Gastrocnemius medialis (tissue), 4 donors: ENCODE measurements at regions not wholly inside any gene's neighbourhood (a gene's known extent, or its start where the extent isn't known, plus 50 kb on each side); places are given as distances from the start of the nearest gene placed in this dataset.

Experiments used
- ATAC-seq, 2 donors: fragments of 150-250 bp; one replicate each; pipeline ENCODE4 v1.9.1; 2016
- DNase-seq, 2 donors: peaks; one replicate each; pipeline ENCODE4 v3.0.0-alpha.2; 2019
- H3K27ac ChIP-seq, 4 donors: fragments of 200-600 bp; sonication (generic); 1 replicate in 1 of 4; 2 replicates in 3 of 4; pipeline ENCODE4 v1.5.1; 2016 to 2018; ENCODE audit warnings: mild to moderate bottlenecking in 2 of 4, moderate library complexity in 1 of 4
- H3K27me3 ChIP-seq, 3 donors: fragments of 200-600 bp; sonication (generic) in 2 of 3; 1 replicate in 1 of 3; 2 replicates in 2 of 3; pipeline versions ENCODE4 v1.5.1 to v1.6.0; 2016 to 2019; ENCODE audit warnings: mild to moderate bottlenecking in 1 of 3, moderate library complexity in 1 of 3
- H3K36me3 ChIP-seq, 2 donors: fragments of 200-600 bp; sonication (generic) in 1 of 2; one replicate each; pipeline ENCODE4 v1.5.1; 2017 to 2018
- H3K4me1 ChIP-seq, 2 donors: fragments of 200-600 bp; sonication (generic) in 1 of 2; one replicate each; pipeline ENCODE4 v1.5.1; 2016 to 2017; ENCODE audit warnings: mild to moderate bottlenecking in 2 of 2
- H3K4me3 ChIP-seq, 4 donors: fragments of 200-600 bp; sonication (generic) in 3 of 4; 1 replicate in 1 of 4; 2 replicates in 3 of 4; pipeline ENCODE4 v1.5.1; 2016 to 2019; ENCODE audit warnings: mild to moderate bottlenecking in 2 of 4
- H3K9me3 ChIP-seq, 3 donors: fragments of 200-600 bp; sonication (generic) in 2 of 3; 1 replicate in 1 of 3; 2 replicates in 2 of 3; pipeline ENCODE4 v1.5.1; 2016 to 2019
- POLR2A ChIP-seq, 2 donors: fragments of 450-650 bp; IDR thresholded peaks; one replicate each; pipeline ENCODE4 v1.6.1; 2017; ENCODE audit warnings: antibody characterized with exemption in 2 of 2, mild to moderate bottlenecking in 2 of 2, moderate library complexity in 2 of 2
- in situ Hi-C, 4 donors: fragments of 200-750 bp; cut with MboI; loops; one replicate each; pipeline versions ENCODE4 v1.15.0 to v1.8.0; 2017; ENCODE audit warnings: low sequenced_read_pairs in 4 of 4
- intact Hi-C: fragments of 100-400 bp; cut with DNase I; formaldehyde crosslinking; loops from one replicate; pipeline ENCODE4 v1.15.1; 2023; ENCODE audit warnings: low total_unique reads
- TF ChIP-seq, protein P1 (sequence below), 5 experiments: fragments of 450-650 bp in 3 of 5; fragments of 200-600 bp in 2 of 5; sonication (generic) in 2 of 5; IDR thresholded peaks in 4 of 5; conservative IDR thresholded peaks in 1 of 5; 1 replicate in 4 of 5; 2 replicates in 1 of 5; pipeline ENCODE4 v1.5.1; 2016 to 2019; ENCODE audit warnings: antibody characterized with exemption in 5 of 5, mild to moderate bottlenecking in 3 of 5, moderate library complexity in 3 of 5

DNA sequence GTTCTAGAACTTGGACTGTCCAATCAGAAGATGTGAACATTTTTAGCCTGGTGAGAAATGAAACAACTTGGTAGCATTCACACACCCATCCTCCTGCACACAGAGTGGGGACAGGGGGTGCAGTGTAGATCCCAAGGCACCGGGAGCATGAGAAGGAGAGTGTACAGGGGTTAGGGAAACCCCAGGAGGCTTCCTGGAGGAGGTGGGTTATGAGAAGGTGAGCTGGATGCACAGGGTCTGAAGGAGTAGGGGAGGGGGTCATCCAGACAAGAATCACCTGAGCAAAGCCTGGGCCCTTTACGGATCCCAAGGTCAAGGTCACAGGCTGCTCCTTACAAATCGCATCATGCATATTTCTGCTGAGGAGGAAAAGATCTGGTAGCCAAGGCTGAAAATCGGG lies 117.5 kb upstream of the TMPRSS2 start:
- Histone ChIP-seq H3K27ac (no peak overlapping the region), H3K9me3 (no peaks in the 10 kb centered on the region), H3K4me1 (no peaks in the 10 kb centered on the region), H3K36me3 (no peaks in the 10 kb centered on the region), H3K27me3 (peaks cover 0 to 10% (median 3%) of the 10 kb centered on the region in 3 donors), H3K4me3 (no peak overlapping the region)
- ATAC-seq = no peak
- intact Hi-C loops (no loop called here), in situ Hi-C loops (no loop called here)
- TF ChIP-seq POLR2A (IDR thresholded peaks at IDR 0.05) = no peak
- TF ChIP-seq, protein P1, sequence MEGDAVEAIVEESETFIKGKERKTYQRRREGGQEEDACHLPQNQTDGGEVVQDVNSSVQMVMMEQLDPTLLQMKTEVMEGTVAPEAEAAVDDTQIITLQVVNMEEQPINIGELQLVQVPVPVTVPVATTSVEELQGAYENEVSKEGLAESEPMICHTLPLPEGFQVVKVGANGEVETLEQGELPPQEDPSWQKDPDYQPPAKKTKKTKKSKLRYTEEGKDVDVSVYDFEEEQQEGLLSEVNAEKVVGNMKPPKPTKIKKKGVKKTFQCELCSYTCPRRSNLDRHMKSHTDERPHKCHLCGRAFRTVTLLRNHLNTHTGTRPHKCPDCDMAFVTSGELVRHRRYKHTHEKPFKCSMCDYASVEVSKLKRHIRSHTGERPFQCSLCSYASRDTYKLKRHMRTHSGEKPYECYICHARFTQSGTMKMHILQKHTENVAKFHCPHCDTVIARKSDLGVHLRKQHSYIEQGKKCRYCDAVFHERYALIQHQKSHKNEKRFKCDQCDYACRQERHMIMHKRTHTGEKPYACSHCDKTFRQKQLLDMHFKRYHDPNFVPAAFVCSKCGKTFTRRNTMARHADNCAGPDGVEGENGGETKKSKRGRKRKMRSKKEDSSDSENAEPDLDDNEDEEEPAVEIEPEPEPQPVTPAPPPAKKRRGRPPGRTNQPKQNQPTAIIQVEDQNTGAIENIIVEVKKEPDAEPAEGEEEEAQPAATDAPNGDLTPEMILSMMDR (IDR thresholded peaks at IDR 0.05 in 4 of 5, conservative IDR thresholded peaks at IDR 0.05 in 1 of 5) = no peak
- DNase-seq = no peak

DNA sequence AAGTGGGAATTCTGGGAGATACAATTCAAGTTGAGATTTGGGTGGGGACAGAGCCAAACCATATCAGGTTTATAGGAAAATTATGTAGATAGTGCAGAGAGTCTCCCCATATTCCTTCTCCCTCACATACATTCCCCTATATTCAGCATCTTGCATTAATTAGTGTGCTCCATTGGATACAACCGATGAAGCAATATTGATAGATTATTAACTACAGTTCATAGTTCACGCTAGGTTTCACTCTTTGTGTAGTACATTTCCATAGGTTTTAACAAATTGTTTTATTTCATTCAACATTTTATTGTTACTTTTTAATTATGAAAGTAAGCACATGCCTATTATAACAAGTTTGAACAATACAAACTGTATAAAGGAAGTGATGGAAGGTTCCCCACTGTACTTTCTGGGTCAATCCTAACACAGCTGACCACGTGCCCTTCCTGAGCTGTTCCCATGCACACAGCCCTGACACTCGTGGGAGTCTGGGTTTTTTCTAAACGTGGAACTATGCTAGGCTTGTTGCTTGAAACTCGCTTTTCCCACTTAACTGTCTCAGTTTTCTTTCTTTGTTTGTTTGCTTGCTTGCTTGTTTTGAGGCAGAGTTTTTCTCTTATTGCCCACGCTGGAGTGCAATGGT lies 116.8 kb upstream of the TMPRSS2 start:
- TF ChIP-seq POLR2A (IDR thresholded peaks at IDR 0.05) = no peak
- TF ChIP-seq, protein P1 (IDR thresholded peaks at IDR 0.05 in 4 of 5, conservative IDR thresholded peaks at IDR 0.05 in 1 of 5) = no peak
- H3K9me3 ChIP-seq = no peaks in the 10 kb centered on the region
- no peak for ATAC-seq
- DNase-seq = no peak
- H3K27me3 ChIP-seq = peaks cover 0 to 10% (median 4%) of the 10 kb centered on the region in 3 donors
- H3K27ac ChIP-seq = no peak overlapping the region
- H3K4me1 ChIP-seq = no peaks in the 10 kb centered on the region
- intact Hi-C loops = no loop called here
- in situ Hi-C loops = loop anchor here in 1 of 4 donors (25.0 kb wide), 1 partner anchor 488 kb away; no protein-coding TSS in a partner anchor
- no peaks in the 10 kb centered on the region for H3K36me3 ChIP-seq
- H3K4me3 ChIP-seq = no peak overlapping the region

DNA sequence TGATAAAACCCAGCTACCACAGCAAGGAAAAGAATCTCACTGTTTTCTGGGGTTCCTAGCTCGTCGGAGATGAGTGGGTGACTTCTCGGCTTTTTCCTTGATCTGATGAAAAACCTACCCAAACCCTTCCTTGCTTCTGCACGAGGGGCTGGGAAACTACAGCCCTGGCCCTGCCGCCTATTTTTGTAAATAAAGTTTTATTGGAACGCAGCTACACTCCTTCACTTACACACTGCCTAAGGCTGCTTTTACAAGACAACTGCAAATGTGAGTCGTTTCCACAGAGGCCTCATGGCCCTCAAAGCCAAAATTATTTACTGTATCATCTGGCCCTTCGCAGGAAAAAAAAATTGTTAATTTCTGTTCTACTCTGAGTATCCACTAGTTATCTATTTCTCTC lies 116.0 kb upstream of the TMPRSS2 start:
- Histone ChIP-seq H3K27me3 (peaks cover 0 to 10% (median 4%) of the 10 kb centered on the region in 3 donors), H3K9me3 (no peaks in the 10 kb centered on the region), H3K4me3 (no peak overlapping the region), H3K27ac (no peak overlapping the region), H3K4me1 (no peaks in the 10 kb centered on the region), H3K36me3 (no peaks in the 10 kb centered on the region)
- no peak for ATAC-seq
- no peak for DNase-seq
- in situ Hi-C loops (loop anchor here in 1 of 4 donors (25.0 kb wide), 1 partner anchor 488 kb away; no protein-coding TSS in a partner anchor), intact Hi-C loops (no loop called here)
- TF ChIP-seq POLR2A (IDR thresholded peaks at IDR 0.05) = no peak
- TF ChIP-seq, protein P1 (IDR thresholded peaks at IDR 0.05 in 4 of 5, conservative IDR thresholded peaks at IDR 0.05 in 1 of 5) = no peak

DNA sequence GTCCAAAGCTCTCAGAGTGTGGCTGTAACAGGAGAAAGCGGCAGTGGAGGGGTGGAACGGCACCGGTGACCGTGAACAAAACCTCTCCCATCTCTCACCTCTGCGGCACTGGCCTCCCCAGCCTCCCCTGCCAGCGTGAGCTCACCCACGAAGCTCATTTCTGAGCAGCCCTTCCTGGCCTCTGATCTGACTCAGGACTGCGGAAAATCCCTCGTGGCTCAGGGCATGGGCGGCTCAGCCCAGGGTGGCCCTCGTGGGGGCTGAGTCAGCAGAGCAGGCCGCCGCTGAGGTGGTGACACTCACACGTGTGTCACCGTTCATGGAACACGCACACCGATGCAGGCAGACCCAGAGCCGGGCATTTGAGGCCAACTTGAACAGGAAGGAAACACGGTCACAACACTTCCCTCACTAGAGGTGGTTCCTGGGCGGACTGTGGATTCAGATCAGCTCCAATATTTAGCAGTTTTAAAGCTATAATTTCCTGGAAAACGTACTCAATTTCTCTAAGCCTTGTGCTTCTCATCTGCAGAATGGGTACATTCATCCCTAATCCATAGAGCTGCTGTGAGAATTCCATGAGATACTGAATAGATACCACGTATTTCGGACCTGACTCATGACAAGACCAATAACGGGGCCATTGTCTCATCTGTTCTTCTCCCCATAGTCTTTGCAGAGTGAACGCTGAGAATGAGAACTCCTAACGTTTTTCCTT lies 115.0 kb upstream of the TMPRSS2 start:
- H3K27me3 ChIP-seq = peaks cover 0 to 10% (median 4%) of the 10 kb centered on the region in 3 donors
- in situ Hi-C loops (loop anchor here in 1 of 4 donors (25.0 kb wide), 1 partner anchor 489 kb away; no protein-coding TSS in a partner anchor), intact Hi-C loops (no loop called here)
- no peaks in the 10 kb centered on the region for H3K9me3 ChIP-seq
- no peak for DNase-seq
- no peak overlapping the region for H3K27ac ChIP-seq
- no peak for ATAC-seq
- no peaks in the 10 kb centered on the region for H3K4me1 ChIP-seq
- no peak for TF ChIP-seq POLR2A (IDR thresholded peaks at IDR 0.05)
- TF ChIP-seq, protein P1 (IDR thresholded peaks at IDR 0.05 in 4 of 5, conservative IDR thresholded peaks at IDR 0.05 in 1 of 5) = no peak
- H3K4me3 ChIP-seq = no peak overlapping the region
- H3K36me3 ChIP-seq = no peaks in the 10 kb centered on the region
